ENCODE measurements at regions not wholly inside any gene's neighbourhood (a gene's known extent, or its start where the extent isn't known, plus 50 kb on each side); places are given as distances from the start of the nearest gene placed in this dataset.
"Not testable (repeated sequence)": the region's sequence is repeated elsewhere in the genome, so short reads cannot be mapped to it uniquely, and the experiment has no call there.

DNA sequence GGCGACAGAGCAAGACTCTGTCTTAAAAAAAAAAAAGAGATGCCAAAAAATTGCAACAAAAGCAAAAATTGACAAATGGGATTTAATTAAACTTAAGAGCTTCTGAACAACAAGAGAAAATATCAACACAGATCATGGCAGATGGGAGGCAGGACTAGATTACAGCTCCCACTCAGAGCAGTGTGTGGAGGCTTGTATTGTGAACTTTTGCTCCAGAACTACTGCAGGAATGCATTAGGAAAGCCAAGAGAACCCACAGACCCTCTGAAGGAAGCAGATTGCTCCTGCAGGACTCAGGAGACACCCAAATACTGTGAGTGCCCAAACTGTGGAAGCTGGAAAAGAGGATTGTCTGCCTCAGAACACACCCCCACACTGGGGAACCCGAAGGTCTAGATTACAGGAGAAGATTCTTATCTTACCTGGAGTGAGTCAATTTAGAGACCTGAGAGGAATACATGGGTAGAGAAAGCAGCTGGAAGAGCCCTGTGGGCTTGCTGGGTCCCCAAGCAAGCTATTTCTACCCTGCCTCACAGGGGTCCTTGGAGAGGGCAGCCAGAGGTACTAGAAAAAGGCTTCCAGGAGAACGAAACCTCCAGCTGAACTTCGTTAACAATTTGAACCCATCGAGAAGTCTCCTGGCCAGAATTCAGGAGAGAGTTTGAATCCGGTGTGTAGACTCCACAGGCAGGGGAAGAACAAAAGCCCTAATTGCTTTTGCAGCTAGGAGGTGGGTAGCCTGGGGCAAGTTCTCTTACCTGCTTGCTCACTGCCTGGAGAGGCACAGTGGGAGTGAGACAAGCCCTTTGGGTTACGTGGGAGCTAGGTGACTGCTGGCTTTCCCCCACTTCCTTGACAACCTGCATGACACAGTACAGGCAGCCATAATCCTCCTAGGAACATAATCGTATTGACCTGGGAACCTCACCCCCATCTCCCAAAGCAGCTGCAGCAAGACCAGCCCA, 593.4 kb upstream of the RGMB start:
- DNase-seq (no peak), ATAC-seq (no peak)
- Mint-ChIP-seq H3K4me3 (no peak overlapping the region), H3K27me3 (peaks cover 4% of the 10 kb centered on the region), H3K9me3 (ENCODE audit: low read depth) (no peaks in the 10 kb centered on the region), H3K27ac (no peak overlapping the region), H3K4me1 (no peaks in the 10 kb centered on the region), H3K36me3 (ENCODE audit: low read depth) (no peaks in the 10 kb centered on the region)
- CTCF ChIA-PET, result no interaction called here
- POLR2A ChIA-PET, result no interaction called here
- intact Hi-C loops (cut with DNase I, micrococcal nuclease), result no loop called here

DNA sequence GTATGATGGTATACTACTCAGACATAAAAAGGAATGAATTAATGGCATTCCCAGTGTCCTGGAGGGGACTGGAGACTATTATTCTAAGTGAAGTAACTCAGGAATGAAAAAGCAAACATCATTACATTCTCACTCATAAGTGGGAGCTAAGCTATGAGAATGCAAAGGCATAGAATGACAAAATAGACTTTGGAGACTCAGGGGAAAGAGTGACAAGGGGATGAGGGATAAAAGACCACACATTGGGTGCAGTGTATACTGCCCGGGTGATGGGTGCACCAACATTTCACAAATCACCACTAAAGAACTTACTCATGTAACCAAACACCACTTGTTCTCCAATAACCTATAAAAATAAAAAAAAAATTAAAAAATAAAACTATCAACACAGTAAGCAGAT, 587.3 kb upstream of the RGMB start:
- no peaks in the 10 kb centered on the region for H3K9me3 Mint-ChIP-seq (ENCODE audit: low read depth)
- DNase-seq (no peak), ATAC-seq (no peak)
- CTCF ChIA-PET, result no interaction called here
- H3K27me3 Mint-ChIP-seq, result no peaks in the 10 kb centered on the region
- no peaks in the 10 kb centered on the region for H3K4me1 Mint-ChIP-seq
- intact Hi-C loops (cut with DNase I, micrococcal nuclease), result no loop called here
- H3K27ac Mint-ChIP-seq, result no peak overlapping the region
- POLR2A ChIA-PET, result no interaction called here
- no peak overlapping the region for H3K4me3 Mint-ChIP-seq
- no peaks in the 10 kb centered on the region for H3K36me3 Mint-ChIP-seq (ENCODE audit: low read depth)

DNA sequence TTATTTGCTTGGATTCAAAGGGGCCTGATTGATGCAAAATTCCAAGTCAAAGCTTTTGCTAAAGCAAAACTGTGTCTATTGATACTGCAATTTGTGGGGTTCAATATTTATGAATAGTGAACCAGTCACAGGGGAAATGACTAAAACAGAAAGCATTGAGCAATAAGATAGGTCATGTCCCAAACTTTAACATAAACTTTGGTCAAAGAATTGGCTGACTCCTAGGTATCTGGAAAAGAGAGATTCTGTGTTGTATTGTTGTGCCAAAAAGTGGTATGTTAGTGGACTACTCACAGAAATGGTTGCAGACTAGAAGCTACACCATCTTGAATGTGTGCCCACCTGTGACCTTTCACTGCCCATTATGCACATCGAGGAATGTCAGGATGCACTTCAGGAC, 585.5 kb upstream of the RGMB start:
- no peak overlapping the region for H3K27ac Mint-ChIP-seq
- no peaks in the 10 kb centered on the region for H3K9me3 Mint-ChIP-seq (ENCODE audit: low read depth)
- ChIA-PET POLR2A (no interaction called here), CTCF (no interaction called here)
- no peak overlapping the region for H3K4me3 Mint-ChIP-seq
- DNase-seq (no peak), ATAC-seq (no peak)
- no peaks in the 10 kb centered on the region for H3K36me3 Mint-ChIP-seq (ENCODE audit: low read depth)
- no peaks in the 10 kb centered on the region for H3K4me1 Mint-ChIP-seq
- H3K27me3 Mint-ChIP-seq, result no peaks in the 10 kb centered on the region
- intact Hi-C loops (cut with DNase I, micrococcal nuclease), result no loop called here

DNA sequence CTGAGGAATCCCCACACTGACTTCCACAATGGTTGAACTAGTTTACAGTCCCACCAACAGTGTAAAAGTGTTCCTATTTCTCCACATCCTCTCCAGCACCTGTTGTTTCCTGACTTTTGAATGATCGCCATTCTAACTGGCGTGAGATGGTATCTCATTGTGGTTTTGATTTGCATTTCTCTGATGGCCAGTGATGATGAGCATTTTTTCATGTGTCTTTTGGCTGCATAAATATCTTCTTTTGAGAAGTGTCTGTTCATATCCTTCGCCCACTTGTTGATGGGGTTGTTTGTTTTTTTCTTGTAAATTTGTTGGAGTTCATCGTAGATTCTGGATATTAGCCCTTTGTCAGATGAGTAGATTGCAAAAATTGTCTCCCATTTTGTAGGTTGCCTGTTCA, 583.1 kb upstream of the RGMB start:
- H3K27me3 Mint-ChIP-seq; DNase-seq; intact Hi-C loops (cut with DNase I, micrococcal nuclease); POLR2A ChIA-PET; H3K27ac Mint-ChIP-seq; H3K4me1 Mint-ChIP-seq; ATAC-seq; H3K4me3 Mint-ChIP-seq; H3K36me3 Mint-ChIP-seq (ENCODE audit: low read depth); H3K9me3 Mint-ChIP-seq (ENCODE audit: low read depth); CTCF ChIA-PET: not testable (repeated sequence)

DNA sequence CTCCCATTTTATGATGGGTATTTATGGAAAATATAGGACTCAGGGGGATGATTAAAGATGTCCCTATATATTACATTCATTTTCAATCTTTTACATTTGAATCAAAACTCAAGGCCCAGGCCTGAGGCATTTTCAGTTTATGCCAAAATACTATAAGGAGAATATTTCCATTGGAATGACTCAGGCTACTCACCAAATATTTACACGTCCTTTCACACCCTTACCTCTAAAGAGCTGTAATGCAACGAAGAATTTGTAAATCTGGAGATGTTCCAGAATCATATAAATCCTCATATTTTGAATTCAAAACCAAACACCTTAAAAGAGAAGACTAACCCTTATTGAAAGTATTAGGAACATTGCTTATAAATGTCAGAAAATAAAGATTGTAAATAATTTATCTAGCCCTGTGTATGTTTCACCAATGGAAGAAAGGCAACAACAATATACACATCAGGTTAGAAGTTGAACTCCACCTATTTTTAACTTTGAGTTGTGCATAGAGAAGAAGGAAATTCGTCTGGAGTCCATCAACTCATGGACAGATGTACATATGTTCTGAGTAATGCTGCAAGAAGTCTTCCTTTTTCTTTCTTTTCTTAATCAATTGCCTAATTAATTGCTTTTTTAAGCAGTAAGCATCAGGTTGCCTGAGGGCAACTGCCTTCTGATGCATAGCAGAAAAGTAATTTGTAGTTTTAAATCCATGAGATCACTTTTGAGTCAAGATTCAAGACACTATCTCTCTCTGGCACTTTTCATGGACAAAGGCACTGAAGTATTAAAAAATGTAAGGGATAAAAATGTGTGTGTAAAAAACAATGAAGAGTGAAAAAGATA, 579.3 kb upstream of the RGMB start:
- no peaks in the 10 kb centered on the region for H3K27me3 Mint-ChIP-seq
- ChIA-PET POLR2A (no interaction called here), CTCF (no interaction called here)
- no peak for DNase-seq
- intact Hi-C loops (cut with DNase I, micrococcal nuclease), result no loop called here
- no peaks in the 10 kb centered on the region for H3K4me1 Mint-ChIP-seq
- no peaks in the 10 kb centered on the region for H3K36me3 Mint-ChIP-seq (ENCODE audit: low read depth)
- no peaks in the 10 kb centered on the region for H3K9me3 Mint-ChIP-seq (ENCODE audit: low read depth)
- H3K4me3 Mint-ChIP-seq, result no peak overlapping the region
- no peak overlapping the region for H3K27ac Mint-ChIP-seq
- ATAC-seq, result no peak

GRCh38 chr5:98200726-98201541, 572.5 kb upstream of the RGMB start:
- ChIA-PET CTCF (interaction anchor here (0.9 kb wide), 1 partner anchor 9 kb away, joined by 3 read pairs; no protein-coding TSS in a partner anchor), POLR2A (no interaction called here)
- Mint-ChIP-seq H3K36me3 (ENCODE audit: low read depth) (no peaks in the 10 kb centered on the region), H3K27ac (no peak overlapping the region), H3K9me3 (ENCODE audit: low read depth) (peaks cover 3% of the 10 kb centered on the region), H3K4me3 (no peak overlapping the region), H3K27me3 (no peaks in the 10 kb centered on the region), H3K4me1 (no peaks in the 10 kb centered on the region)
- DNase-seq (no peak), ATAC-seq (no peak)
- intact Hi-C loops (cut with DNase I, micrococcal nuclease), result no loop called here

DNA sequence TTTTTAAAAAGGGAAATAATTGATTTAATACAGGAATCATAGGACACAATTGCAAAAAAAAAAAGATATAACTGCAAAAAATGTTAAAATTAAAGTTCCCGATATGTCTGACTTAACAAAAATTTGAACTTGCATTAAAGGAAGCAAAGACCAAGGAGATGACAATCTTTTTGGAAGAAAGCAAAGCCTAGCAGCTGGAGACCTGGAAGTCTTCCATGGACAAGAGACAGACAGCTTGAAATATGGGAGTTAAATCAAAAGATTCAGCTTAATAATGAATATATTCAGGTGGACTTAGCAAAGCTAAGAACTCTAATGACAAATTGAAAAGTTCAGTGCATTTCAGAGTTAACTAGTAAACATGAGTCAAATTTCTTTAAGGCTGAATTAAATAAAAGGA, 568.7 kb upstream of the RGMB start:
- Mint-ChIP-seq H3K27me3 (no peaks in the 10 kb centered on the region), H3K36me3 (ENCODE audit: low read depth) (no peaks in the 10 kb centered on the region), H3K4me3 (no peak overlapping the region), H3K4me1 (no peaks in the 10 kb centered on the region), H3K27ac (no peak overlapping the region), H3K9me3 (ENCODE audit: low read depth) (peaks cover 3% of the 10 kb centered on the region)
- intact Hi-C loops (cut with DNase I, micrococcal nuclease), result no loop called here
- ATAC-seq, result no peak
- CTCF ChIA-PET, result no interaction called here
- POLR2A ChIA-PET, result no interaction called here
- no peak for DNase-seq

DNA sequence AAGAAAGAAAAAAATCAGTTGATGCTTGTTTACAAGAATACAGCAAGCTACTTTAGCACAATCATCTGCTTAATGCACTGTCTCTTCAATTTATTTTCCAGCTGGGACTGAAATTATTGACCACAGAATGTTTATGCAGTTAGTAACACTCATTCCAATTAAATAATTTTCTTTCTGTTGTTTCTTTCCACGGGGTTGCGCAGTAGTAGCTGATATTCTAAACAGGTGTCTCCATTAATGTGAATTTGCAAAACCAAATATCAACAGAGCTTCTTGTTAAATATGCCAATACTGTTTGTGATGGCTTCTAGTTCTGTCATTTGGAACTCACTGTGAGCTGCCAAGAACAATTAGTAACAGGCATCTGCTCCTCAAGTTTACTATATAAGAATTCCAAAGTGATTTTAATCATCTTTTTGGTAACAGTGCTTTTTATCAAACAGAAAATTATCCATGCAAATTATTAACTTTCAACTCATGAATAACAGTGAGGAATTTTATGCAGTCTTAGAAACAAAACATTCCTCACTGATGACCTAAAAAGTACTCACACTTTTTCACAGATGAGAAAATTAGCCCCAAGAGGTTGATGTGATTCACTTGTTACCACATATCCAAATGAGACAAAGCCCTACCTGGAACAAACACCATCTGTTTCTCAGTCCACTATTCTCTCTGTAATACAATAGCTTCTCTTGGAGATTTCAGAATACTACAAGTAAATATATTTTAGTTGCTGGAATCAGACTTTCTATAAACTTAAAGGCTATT, 567.6 kb upstream of the RGMB start:
- H3K4me3 Mint-ChIP-seq, result no peak overlapping the region
- H3K4me1 Mint-ChIP-seq, result no peaks in the 10 kb centered on the region
- H3K9me3 Mint-ChIP-seq (ENCODE audit: low read depth), result peaks cover 3% of the 10 kb centered on the region
- ATAC-seq (no peak), DNase-seq (no peak)
- intact Hi-C loops (cut with DNase I, micrococcal nuclease), result no loop called here
- H3K36me3 Mint-ChIP-seq (ENCODE audit: low read depth), result no peaks in the 10 kb centered on the region
- ChIA-PET POLR2A (no interaction called here), CTCF (no interaction called here)
- no peak overlapping the region for H3K27ac Mint-ChIP-seq
- no peaks in the 10 kb centered on the region for H3K27me3 Mint-ChIP-seq

- POLR2A ChIA-PET, result no interaction called here
- CTCF ChIA-PET, result no interaction called here
- no peaks in the 10 kb centered on the region for H3K36me3 Mint-ChIP-seq (ENCODE audit: low read depth)
Measured at GRCh38 chr5:98206566-98206965, 566.9 kb upstream of the RGMB start.

GRCh38 chr5:98209418-98209817, 564.0 kb upstream of the RGMB start:
- H3K27me3 Mint-ChIP-seq, result no peaks in the 10 kb centered on the region
- CTCF ChIA-PET, result interaction anchor here (0.6 to 1.0 kb wide), 2 partner anchors 14 to 141 kb away, joined by 3 read pairs; no protein-coding TSS in a partner anchor
- no peaks in the 10 kb centered on the region for H3K4me1 Mint-ChIP-seq
- no peaks in the 10 kb centered on the region for H3K9me3 Mint-ChIP-seq (ENCODE audit: low read depth)
- DNase-seq (no peak), ATAC-seq (no peak)
- no peak overlapping the region for H3K4me3 Mint-ChIP-seq
- intact Hi-C loops (cut with DNase I, micrococcal nuclease), result no loop called here
- no peaks in the 10 kb centered on the region for H3K36me3 Mint-ChIP-seq (ENCODE audit: low read depth)
- no peak overlapping the region for H3K27ac Mint-ChIP-seq
- POLR2A ChIA-PET, result no interaction called here

More at GRCh38 chr5:98206566-98206965, 566.9 kb upstream of the RGMB start:
- intact Hi-C loops (cut with DNase I, micrococcal nuclease), result no loop called here
- Mint-ChIP-seq H3K9me3 (ENCODE audit: low read depth) (peaks cover 3% of the 10 kb centered on the region), H3K4me3 (no peak overlapping the region), H3K27ac (no peak overlapping the region), H3K4me1 (no peaks in the 10 kb centered on the region), H3K27me3 (no peaks in the 10 kb centered on the region)
- DNase-seq, result no peak
- ATAC-seq, result no peak
